ENCODE measurements at regions not wholly inside any gene's neighbourhood (a gene's known extent, or its start where the extent isn't known, plus 50 kb on each side); places are given as distances from the start of the nearest gene placed in this dataset.

DNA sequence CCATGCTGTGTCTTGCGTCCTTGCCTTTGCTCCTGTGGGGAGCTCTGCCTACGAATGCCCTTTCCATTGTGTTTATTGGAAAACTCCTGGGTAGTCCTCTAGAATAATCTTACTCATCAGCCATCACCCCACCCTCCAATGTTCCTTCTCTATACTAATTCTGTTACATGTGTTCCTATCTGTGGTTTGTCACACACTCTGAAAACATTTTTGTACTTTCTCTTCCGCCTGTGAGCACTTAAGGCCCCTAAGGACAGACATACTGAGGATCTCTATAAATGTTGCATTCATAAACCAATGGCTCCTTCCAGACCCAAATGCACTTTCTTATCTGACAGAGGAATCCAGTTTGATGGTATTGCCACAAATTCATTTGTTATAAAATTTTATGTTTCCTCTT lies 53.9 kb upstream of the MON1B start:
- Histone ChIP-seq H3K4me3 (no peak overlapping the region), H3K36me3 (ENCODE audit: insufficient read depth in 1 of 2, low read depth in 1 of 2) (no peaks in the 10 kb centered on the region), H3K27ac (no peak overlapping the region), H3K27me3 (ENCODE audit: insufficient read depth in 3 of 3, low read length in 2 of 3) (no peaks in the 10 kb centered on the region), H3K9me3 (no peaks in the 10 kb centered on the region), H3K4me1 (no peaks in the 10 kb centered on the region)
- intact Hi-C loops (cut with DNase I) = no loop called here
- 66 to 77% (median 73%) methylated on average over 3 of the region's 3 CpGs for WGBS, 3 donors
- TF ChIP-seq, protein P1, sequence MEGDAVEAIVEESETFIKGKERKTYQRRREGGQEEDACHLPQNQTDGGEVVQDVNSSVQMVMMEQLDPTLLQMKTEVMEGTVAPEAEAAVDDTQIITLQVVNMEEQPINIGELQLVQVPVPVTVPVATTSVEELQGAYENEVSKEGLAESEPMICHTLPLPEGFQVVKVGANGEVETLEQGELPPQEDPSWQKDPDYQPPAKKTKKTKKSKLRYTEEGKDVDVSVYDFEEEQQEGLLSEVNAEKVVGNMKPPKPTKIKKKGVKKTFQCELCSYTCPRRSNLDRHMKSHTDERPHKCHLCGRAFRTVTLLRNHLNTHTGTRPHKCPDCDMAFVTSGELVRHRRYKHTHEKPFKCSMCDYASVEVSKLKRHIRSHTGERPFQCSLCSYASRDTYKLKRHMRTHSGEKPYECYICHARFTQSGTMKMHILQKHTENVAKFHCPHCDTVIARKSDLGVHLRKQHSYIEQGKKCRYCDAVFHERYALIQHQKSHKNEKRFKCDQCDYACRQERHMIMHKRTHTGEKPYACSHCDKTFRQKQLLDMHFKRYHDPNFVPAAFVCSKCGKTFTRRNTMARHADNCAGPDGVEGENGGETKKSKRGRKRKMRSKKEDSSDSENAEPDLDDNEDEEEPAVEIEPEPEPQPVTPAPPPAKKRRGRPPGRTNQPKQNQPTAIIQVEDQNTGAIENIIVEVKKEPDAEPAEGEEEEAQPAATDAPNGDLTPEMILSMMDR (IDR thresholded peaks at IDR 0.05) = no peak
- no peak for ATAC-seq
- no peak for DNase-seq
